HG03432 (cell line): ENCODE measurements at regions not wholly inside any gene's neighbourhood (a gene's known extent, or its start where the extent isn't known, plus 50 kb on each side); places are given as distances from the start of the nearest gene placed in this dataset.
"Not testable (repeated sequence)": the region's sequence is repeated elsewhere in the genome, so short reads cannot be mapped to it uniquely, and the experiment has no call there.

Experiments used
- ATAC-seq: cut with Tn5 transposase; IDR thresholded peaks from one replicate; pipeline ENCODE4 v1.9.1; 2021; ENCODE audit warnings: mild to moderate bottlenecking, moderate library complexity; ENCODE audit not compliant: unreplicated experiment

DNA sequence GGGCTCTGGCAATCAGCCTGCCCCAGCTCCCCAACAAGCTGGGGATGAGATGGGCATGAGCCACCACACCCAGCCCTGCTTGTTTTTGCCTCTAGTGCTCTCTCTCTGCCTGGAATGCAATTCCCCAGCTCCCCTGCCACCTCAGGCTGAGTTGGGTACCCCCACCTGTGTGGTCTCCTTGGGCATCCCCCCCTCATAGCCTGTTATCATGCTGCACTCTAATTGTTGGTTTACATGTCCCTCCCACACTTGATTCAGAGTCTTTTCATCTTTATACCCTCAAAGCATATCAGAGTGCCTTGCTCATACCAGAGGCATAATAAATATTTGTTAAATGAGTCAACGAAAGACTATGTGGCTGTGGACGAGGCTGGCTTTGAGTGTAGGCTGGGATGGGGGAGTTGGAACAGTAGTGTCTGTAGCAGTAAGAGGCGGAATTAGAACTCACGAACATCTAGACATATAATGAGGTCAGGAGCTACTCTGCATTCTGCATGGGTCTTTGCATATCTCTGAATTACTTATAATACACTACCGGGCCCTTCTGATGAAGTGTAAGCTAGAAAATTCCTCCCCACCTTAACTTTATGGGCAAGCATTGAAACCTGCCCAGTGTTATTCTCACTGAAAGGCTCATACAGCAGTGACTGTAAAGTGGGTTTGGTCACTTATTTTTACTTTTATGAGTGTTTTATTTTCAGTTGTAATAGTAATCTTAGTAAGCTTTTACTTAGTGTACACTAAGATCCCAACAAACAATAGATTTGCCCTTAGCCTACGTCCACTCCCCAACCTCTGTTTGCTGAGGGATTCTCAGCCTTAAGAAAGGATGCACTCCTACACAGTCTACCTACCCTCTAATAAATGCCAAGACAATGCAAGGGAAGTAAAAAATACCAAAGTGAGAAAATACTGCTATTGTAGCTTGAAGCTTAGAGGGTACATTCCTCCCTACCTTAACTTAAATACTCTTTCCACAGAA lies 58.7 kb downstream of the EDN1 start:
- ATAC-seq: no peak

- ATAC-seq: no peak
Observed at GRCh38 chr6:12350644-12351170, 60.5 kb downstream of the EDN1 start.

GRCh38 chr6:12351672-12352071 lies 61.5 kb downstream of the EDN1 start:
- ATAC-seq: no peak

- no peak for ATAC-seq
Observed at GRCh38 chr6:12353731-12354130, 63.6 kb downstream of the EDN1 start.

- peak; percentile 62 for ATAC-seq
Observed at GRCh38 chr6:12354499-12354898, 64.3 kb downstream of the EDN1 start.

DNA sequence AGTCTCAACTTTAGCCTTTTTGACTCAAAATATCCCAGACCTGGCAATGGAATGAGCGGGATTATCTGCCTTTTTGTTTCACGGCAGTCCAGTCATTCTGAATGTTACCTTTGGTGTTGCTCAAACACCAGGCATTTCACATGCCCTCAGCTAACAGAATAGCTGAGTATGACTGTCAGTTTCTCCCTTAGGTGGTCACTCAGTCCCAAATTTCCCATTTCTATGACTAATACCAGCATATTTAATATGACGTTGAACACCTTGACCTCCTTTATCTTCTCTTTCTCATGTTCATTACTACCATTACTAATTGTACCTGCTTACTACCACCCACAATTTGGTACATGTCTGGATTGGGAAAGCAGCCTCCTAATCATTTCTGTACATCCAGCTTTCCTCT lies 65.2 kb downstream of the EDN1 start:
- ATAC-seq: no peak

GRCh38 chr6:12356431-12356830 lies 66.3 kb downstream of the EDN1 start:
- ATAC-seq: no peak

GRCh38 chr6:12356983-12357972 lies 67.1 kb downstream of the EDN1 start:
- ATAC-seq: peak; percentile 64

GRCh38 chr6:12359036-12359435 lies 68.9 kb downstream of the EDN1 start:
- ATAC-seq: no peak

DNA sequence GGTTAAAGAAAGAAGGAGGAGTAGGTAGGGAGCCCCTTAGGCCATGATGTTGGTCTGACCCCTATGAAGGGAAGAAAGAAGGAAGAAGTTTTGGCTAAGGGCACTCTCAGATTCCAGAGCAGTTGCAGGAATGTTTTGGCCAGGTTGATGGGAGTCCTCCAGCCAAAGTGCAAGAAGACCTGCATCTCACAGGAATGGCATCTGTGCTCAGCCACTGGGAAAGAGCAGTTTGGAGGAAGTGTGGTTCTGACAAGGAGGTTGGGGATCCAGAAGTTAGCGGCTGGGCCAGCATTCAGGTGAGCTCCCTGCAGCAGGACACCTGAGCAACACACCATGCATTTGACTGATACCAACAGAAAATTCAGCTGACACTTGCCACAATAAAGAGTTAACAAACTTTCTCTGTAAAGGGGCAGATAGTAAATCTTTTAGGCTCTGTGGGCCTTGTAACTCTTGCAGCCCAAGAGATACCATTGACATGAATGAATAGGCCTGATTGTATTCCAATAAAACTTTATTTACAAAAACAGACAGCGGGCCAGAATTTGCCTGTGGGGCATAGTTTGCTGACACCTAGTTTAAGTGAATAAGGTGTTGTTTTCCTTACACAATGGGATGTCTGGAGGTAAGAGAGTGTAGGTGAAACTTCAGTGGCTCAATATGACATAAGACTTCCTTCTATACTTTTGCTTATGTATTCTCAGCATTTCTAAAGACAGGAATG lies 71.0 kb downstream of the EDN1 start:
- ATAC-seq: no peak

DNA sequence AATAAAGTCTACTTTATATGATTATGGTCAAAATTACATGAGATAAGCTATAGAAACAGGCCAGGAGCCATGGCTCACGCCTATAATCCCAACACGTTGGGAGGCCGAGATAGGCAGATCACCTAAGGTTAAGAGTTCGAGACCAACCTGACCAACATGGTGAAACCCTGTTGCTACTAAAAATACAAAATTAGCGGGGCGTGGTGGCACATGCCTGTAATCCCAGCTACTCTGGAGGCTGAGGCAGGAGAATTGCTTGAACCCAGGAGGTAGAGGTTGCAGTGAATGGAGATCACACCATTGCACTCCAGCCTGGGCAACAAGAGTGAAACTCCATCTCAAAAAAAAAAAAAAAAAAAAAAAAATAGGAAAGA lies 73.1 kb downstream of the EDN1 start:
- not testable (repeated sequence) for ATAC-seq

DNA sequence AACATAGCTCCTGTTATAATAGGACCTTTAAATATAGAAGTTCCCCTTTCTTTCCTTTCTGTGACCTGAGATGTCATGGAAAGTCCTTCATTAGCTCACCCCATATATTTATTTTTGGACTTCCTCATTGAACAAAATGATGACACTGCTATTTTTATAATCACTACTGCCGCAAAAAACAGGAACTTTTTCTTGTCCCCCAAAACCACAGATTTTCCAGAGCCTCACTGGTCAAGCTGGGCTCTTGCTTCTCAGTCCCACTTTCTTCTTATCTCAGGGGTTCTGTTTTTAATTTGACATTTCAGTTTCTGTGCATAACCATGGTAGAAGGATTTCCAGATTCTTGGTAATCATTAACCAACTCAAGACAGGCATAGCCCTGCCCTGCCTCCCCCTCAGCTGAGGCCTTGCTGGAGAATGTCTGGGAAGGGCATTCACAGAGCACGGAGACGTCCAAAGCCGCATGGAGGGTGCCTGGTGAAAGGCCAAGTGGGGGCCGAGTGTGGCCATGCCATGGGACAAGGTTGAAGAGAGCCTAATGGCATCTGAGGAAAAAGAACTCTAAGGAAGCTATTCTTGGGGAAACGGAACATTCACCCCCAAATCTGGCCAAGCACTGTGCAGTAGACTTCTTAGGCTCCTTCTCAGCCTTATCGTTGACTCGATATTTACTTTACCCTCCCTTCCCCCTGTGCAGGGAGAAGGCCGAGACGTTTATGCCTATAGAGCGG lies 73.7 kb downstream of the EDN1 start:
- peak; percentile 81 for ATAC-seq

DNA sequence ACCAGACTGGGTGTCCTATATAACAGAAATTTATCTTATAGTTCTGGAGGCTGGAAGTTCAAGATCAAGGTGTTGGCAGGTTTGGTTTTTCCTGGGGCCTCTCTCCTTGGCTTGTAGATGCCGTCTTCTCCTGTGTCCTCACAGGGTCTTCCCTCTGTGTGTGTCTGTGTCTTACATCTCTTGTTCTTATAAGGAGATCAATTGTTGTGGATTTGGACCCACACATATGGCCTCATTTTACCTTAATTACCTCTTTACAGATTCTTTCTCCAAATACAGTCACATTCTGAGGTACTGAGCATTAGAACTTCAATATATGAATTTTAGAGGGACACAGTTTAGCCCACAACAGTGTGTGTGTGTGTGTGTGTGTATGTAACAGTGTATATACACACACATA lies 74.5 kb downstream of the EDN1 start:
- no peak for ATAC-seq

DNA sequence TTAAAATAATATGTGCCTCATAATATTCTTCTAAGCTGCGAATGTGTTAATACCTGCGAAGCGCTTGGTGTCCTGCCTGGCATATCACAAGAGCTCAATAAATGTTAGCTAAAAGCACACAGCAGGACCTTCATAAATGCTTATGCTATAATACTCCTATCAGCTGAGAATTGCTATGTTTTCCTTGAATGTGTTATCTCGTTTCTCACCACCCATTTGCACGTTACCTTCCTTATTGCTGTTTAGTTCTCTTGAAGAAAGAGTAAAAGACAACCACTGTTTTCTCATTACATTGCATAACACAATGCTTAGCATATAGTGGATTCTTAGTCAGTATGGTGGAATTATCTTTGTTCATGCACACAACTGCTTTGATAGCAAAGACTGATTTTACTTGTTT lies 76.6 kb downstream of the EDN1 start:
- ATAC-seq: no peak

DNA sequence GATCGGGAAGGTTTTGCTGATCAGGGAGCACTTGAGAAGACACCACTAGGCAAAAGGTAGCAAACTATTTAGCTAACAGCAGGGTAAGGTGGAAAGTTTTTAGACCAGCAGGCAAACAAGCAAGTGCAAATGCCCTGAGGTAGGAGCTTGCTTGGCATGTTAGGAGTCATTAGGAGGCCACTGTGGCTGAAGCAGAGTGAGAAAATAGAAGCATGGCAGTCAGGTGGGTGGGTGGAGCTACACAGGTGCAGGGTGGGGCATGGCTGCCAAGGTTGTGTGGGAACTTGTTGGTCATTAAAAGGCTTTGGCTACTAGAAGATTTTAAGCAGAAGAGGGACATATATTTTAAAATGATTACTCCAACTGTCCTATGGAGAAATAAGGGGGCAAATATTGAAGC lies 77.3 kb downstream of the EDN1 start:
- no peak for ATAC-seq

DNA sequence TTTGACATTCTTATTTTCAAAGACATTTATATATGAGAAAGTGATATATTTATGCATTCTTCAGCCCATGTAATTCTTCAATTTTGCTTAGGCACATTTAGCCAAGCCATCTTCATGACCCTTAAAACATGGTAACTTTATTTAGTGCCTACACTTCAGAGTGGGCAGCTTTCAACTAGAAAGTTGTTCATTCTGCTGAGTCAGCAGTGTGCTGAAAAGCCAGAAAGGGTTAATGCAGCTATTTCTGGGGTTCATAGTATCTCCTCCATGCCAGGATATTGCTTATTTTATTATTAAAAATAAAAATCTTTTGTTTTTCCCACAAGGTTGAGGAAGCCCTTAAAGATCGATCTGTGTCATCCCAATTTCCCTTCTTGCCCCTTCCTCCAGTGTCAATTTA lies 79.2 kb downstream of the EDN1 start:
- no peak for ATAC-seq

DNA sequence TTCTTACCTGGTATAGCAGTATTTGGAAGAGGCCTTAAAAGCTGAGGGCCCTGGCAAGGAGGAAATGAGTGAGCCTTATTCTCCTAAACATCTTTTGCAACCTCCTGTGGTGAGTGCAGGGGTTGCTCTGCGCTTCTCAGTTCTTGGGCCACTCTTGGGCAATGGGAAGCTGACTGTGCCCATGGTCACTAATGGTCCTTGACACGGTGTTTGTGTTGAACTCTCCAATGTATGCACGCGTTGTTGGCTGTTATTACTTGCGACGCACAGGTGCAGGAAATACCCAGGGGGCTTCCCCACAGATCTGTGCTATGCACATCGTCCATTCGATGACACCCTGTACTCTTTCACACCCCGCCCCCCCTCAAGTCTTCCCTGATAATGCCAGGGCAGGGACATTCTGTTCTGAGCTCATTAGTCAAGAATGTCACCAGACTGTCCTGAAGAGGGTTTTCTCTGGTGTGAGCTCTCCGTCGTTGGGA lies 79.7 kb downstream of the EDN1 start:
- peak; percentile 77 for ATAC-seq

- ATAC-seq: no peak
Observed at GRCh38 chr6:12371151-12371550, 81.0 kb downstream of the EDN1 start.

DNA sequence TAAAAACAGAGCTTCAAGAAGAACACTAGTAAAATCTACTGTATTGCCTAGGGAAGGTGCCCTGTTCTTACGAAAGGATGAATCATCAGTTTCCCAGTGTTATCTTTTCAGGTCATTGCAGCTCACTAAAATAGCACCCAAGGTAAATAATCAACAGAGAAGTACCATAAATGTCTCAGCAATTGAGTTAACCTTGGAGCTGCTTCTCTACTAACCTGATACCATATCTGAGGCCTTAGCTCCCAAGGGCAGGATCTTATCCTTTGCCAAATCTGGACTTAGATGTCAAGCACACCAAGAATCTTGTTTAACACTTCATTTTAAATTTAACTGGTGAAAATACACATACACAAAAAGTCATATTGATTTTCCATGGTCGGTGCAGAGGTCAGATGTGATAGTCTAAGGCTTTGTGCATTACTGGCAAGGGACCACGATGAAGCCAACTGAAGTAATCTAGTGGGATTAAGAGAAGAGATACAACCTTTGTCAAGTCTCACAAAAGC lies 81.5 kb downstream of the EDN1 start:
- peak; percentile 63 for ATAC-seq

DNA sequence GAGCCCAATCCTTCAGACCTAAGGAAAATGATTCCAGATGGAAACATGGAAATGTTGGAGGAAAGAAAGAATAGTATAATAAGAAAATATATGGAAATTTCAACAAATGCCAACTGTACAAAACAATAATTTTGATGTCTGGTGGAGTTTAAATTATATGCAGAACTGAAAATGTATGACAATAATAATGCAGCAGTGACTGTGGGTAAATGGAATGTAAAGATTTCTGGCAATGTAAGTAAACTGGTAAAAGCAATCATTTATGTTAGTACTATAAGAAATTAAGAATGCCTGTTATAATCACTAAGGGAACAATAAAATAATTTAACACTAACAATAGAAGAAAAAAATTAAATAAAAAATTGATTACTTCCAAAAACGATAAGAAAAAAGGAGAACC lies 89.0 kb downstream of the EDN1 start:
- no peak for ATAC-seq
